Liver (tissue), 3 donors: ENCODE measurements at regions not wholly inside any gene's neighbourhood (a gene's known extent, or its start where the extent isn't known, plus 50 kb on each side); places are given as distances from the start of the nearest gene placed in this dataset.

Experiments used
- CTCF ChIP-seq: fragments of 150-350 bp; IDR thresholded peaks from 2 replicates; pipeline ENCODE4 v1.5.1; 2017; ENCODE audit warnings: improper control_type of control experiment, low read depth, low read length; ENCODE audit not compliant: missing input control
- REST ChIP-seq: IDR thresholded peaks from 2 replicates; pipeline ENCODE4 v1.6.1; 2016; ENCODE audit warnings: antibody characterized with exemption, mild to moderate bottlenecking
- SP1 ChIP-seq: IDR thresholded peaks from 2 replicates; pipeline ENCODE4 v1.6.1; 2018; ENCODE audit warnings: antibody characterized with exemption, mild to moderate bottlenecking
- donor health status: healthy.
- donor health status: healthy.

- TF ChIP-seq CTCF (no peak), REST (no peak), SP1 (no peak)
Measured at GRCh38 chr6:74642101-74642500, 563.8 kb downstream of the COL12A1 start.
